ENCODE measurements at regions not wholly inside any gene's neighbourhood (a gene's known extent, or its start where the extent isn't known, plus 50 kb on each side); places are given as distances from the start of the nearest gene placed in this dataset.

DNA sequence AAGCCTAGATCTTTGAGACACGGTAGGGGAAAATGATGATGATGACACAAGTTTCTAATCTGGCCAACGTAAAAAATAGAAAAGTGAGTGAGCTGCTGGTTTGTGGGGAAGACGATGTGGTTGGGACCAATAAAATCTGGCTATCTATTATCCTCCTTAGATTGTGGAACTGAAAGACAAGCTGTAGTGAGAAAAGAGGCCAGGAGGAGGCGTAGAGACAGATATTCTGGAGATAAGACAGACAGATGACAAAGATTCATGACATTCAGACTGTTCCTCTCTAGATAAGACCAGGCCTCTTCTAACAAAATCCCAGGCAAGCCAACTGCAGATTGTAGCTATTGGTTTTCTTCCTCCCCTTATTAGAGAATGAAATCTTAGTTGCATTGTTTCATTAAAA, 376.3 kb upstream of the UBE2E3 start:
- TF ChIP-seq, protein P1, sequence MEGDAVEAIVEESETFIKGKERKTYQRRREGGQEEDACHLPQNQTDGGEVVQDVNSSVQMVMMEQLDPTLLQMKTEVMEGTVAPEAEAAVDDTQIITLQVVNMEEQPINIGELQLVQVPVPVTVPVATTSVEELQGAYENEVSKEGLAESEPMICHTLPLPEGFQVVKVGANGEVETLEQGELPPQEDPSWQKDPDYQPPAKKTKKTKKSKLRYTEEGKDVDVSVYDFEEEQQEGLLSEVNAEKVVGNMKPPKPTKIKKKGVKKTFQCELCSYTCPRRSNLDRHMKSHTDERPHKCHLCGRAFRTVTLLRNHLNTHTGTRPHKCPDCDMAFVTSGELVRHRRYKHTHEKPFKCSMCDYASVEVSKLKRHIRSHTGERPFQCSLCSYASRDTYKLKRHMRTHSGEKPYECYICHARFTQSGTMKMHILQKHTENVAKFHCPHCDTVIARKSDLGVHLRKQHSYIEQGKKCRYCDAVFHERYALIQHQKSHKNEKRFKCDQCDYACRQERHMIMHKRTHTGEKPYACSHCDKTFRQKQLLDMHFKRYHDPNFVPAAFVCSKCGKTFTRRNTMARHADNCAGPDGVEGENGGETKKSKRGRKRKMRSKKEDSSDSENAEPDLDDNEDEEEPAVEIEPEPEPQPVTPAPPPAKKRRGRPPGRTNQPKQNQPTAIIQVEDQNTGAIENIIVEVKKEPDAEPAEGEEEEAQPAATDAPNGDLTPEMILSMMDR (IDR thresholded peaks at IDR 0.05), result no peak
- TF ChIP-seq POLR2A (IDR thresholded peaks at IDR 0.05), result no peak

Measured in lower leg skin (tissue), 3 donors.